ENCODE measurements at regions not wholly inside any gene's neighbourhood (a gene's known extent, or its start where the extent isn't known, plus 50 kb on each side); places are given as distances from the start of the nearest gene placed in this dataset.
A peak's percentile ranks its signal among the peaks of the same experiment; 100 is the strongest.
"Not testable (repeated sequence)": the region's sequence is repeated elsewhere in the genome, so short reads cannot be mapped to it uniquely, and the experiment has no call there.

DNA sequence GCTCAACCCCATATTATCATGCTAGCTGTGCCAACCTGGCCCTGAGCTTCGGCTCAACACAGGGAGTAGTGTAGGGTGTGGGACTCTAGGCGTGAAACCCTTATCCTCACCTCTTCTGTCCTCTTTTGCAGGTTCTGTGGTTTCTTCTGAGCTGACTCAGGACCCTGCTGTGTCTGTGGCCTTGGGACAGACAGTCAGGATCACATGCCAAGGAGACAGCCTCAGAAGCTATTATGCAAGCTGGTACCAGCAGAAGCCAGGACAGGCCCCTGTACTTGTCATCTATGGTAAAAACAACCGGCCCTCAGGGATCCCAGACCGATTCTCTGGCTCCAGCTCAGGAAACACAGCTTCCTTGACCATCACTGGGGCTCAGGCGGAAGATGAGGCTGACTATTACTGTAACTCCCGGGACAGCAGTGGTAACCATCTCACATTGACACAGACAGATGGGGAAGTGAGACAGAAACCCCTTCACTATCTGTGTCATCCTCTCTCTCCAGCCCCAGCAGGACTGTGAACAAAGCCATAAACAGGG lies 76.4 kb downstream of the GGTLC2 start:
- Mint-ChIP-seq H3K36me3 (no peaks in the 10 kb centered on the region), H3K27me3 (peaks cover 9% of the 10 kb centered on the region), H3K27ac (peak overlapping the region in 1 of 3 donors; percentile 38), H3K4me3 (no peak overlapping the region), H3K4me1 (peaks cover 0 to 15% (median 6%) of the 10 kb centered on the region in 4 donors), H3K9me3 (no peaks in the 10 kb centered on the region)
- H3K9me3 ChIP-seq (ENCODE audit: control insufficient read depth in 2 of 2, low read length in 2 of 2) = no peaks in the 10 kb centered on the region
- DNase-seq (no peak), ATAC-seq (ENCODE audit: low read depth in 2 of 2) (peak; percentile 12 to 29)
- H3K4me3 ChIP-seq (ENCODE audit: low read depth, low read length) = no peak overlapping the region
- peaks cover 3% of the 10 kb centered on the region for H3K27me3 ChIP-seq (ENCODE audit: control insufficient read depth, insufficient read depth, low read length)
- no peaks in the 10 kb centered on the region for H3K36me3 ChIP-seq (ENCODE audit: control insufficient read depth, insufficient read depth, low read length)
- no peak overlapping the region for H3K27ac ChIP-seq (ENCODE audit: insufficient read depth, low read length, poor library complexity, severe bottlenecking)
- H3K4me1 ChIP-seq (ENCODE audit: control insufficient read depth, insufficient read depth, low read length, poor library complexity, severe bottlenecking) = peaks cover 7% of the 10 kb centered on the region

DNA sequence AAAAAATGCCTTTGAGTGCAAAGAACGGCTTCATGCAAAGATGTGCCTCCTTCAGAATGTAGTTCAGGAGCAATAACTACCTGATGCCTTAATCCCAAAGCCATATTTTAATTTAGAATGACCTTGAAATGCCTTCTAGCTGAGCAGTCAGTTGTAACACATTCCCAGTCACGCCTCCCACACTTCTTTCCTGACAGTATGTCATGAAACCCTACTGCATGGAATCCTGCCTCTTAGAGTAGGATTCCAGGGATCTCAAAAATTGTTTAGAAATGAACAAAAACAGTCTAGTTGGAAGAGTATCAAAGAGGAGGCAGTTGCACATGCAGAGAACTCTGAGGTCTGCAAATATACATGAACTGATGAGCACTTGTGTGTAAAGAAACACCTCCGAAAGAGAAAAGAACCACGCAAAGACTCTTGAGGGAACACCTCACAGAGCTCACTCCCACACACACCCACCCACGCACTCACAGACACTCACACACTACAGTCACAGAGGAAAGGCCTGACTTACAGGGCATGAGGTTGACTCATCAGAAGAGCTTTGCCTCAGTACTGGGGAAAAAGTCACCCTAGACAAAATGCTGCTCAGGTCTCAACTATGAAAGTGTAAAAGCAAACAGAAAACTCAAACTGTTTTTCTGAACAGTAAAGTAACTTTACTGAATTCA lies 77.4 kb downstream of the GGTLC2 start:
- Histone ChIP-seq H3K9me3 (ENCODE audit: control insufficient read depth in 2 of 2, low read length in 2 of 2) (no peaks in the 10 kb centered on the region), H3K4me1 (ENCODE audit: control insufficient read depth, insufficient read depth, low read length, poor library complexity, severe bottlenecking) (peaks cover 7% of the 10 kb centered on the region), H3K27me3 (ENCODE audit: control insufficient read depth, insufficient read depth, low read length) (peaks cover 3% of the 10 kb centered on the region), H3K27ac (ENCODE audit: insufficient read depth, low read length, poor library complexity, severe bottlenecking) (no peak overlapping the region), H3K4me3 (ENCODE audit: low read depth, low read length) (no peak overlapping the region), H3K36me3 (ENCODE audit: control insufficient read depth, insufficient read depth, low read length) (no peaks in the 10 kb centered on the region)
- no peaks in the 10 kb centered on the region for H3K36me3 Mint-ChIP-seq
- peaks cover 9% of the 10 kb centered on the region for H3K27me3 Mint-ChIP-seq
- H3K9me3 Mint-ChIP-seq = peaks cover 0 to 1% (median 0%) of the 10 kb centered on the region in 7 donors
- no peak overlapping the region for H3K4me3 Mint-ChIP-seq
- no peak overlapping the region for H3K27ac Mint-ChIP-seq
- ATAC-seq (ENCODE audit: low read depth in 2 of 2) (peak; percentile 33 to 73), DNase-seq (peak in 1 of 3 donors; percentile 42)
- H3K4me1 Mint-ChIP-seq = peaks cover 0 to 15% (median 7%) of the 10 kb centered on the region in 4 donors

DNA sequence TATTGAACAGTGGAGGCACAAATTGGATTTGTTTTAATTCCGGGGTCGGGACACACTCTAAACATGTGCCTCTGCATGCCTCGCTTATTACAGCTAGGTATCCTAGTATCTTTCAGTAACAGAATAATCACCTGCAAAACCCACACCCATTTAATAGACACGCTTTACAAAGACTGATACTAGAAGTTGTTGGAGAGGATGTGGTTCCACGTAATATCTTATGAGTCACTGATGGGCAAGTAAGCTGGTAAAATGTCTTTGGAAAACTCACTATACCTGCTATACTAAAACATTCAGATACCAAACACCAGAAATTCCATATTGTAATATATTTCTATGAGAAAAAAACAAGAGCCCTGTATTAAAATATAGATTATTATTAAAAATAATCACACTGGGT lies 84.0 kb downstream of the GGTLC2 start:
- DNase-seq = peak in 1 of 3 donors; percentile 19
- Mint-ChIP-seq H3K27ac (no peak overlapping the region), H3K9me3 (peaks cover 0 to 1% (median 0%) of the 10 kb centered on the region in 7 donors), H3K36me3 (no peaks in the 10 kb centered on the region), H3K4me1 (peaks cover 0 to 14% (median 3%) of the 10 kb centered on the region in 4 donors), H3K4me3 (no peak overlapping the region), H3K27me3 (peaks cover 5% of the 10 kb centered on the region)
- no peaks in the 10 kb centered on the region for H3K27me3 ChIP-seq (ENCODE audit: control insufficient read depth, insufficient read depth, low read length)
- no peak overlapping the region for H3K4me3 ChIP-seq (ENCODE audit: low read depth, low read length)
- ATAC-seq (ENCODE audit: low read depth in 2 of 2) = no peak
- no peaks in the 10 kb centered on the region for H3K36me3 ChIP-seq (ENCODE audit: control insufficient read depth, insufficient read depth, low read length)
- H3K9me3 ChIP-seq (ENCODE audit: control insufficient read depth in 2 of 2, low read length in 2 of 2) = no peaks in the 10 kb centered on the region
- no peaks in the 10 kb centered on the region for H3K4me1 ChIP-seq (ENCODE audit: control insufficient read depth, insufficient read depth, low read length, poor library complexity, severe bottlenecking)
- no peak overlapping the region for H3K27ac ChIP-seq (ENCODE audit: insufficient read depth, low read length, poor library complexity, severe bottlenecking)

DNA sequence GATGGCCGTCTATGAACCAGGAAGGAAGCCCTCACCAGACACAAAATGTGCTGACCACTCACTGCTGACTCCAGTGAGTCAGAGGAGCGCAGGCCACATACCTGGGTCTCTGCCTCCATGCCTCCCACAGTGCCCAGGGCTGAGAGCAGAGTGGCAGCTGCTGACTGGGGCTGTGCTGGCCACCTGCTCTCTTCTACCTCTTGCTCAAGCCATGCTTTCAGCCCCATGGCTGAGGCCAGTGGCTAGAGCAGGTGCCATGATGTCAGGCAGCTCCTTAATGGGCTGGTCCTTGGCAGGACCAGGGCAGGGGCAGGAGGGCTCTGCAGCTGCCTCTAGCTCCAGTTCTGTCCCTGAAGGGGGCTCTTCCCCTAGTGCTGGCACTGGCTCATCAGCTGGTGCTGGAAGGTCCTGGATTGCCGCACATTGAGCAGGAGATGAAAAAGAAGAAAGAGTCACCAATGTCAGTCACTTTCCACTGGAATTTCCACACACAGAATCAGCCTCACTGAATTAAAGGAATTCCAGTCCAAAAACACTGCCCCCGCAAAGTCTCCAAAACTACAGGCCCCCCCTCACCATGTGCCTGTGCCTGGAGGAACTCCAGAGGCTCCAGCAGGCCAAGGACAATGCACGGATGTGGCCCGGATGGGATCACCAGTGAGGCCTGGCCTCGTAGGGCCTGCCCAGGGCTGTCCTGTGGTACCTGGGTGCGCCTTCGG lies 86.4 kb downstream of the GGTLC2 start:
- H3K4me1 ChIP-seq (ENCODE audit: control insufficient read depth, insufficient read depth, low read length, poor library complexity, severe bottlenecking) = no peaks in the 10 kb centered on the region
- Mint-ChIP-seq H3K9me3 (peaks cover 0 to 1% (median 0%) of the 10 kb centered on the region in 7 donors), H3K27me3 (peaks cover 10% of the 10 kb centered on the region), H3K36me3 (no peaks in the 10 kb centered on the region), H3K27ac (no peak overlapping the region), H3K4me1 (peaks cover 0 to 14% (median 3%) of the 10 kb centered on the region in 4 donors), H3K4me3 (no peak overlapping the region)
- no peak overlapping the region for H3K4me3 ChIP-seq (ENCODE audit: low read depth, low read length)
- ATAC-seq (ENCODE audit: low read depth in 2 of 2) (no peak), DNase-seq (no peak)
- H3K36me3 ChIP-seq (ENCODE audit: control insufficient read depth, insufficient read depth, low read length) = no peaks in the 10 kb centered on the region
- H3K9me3 ChIP-seq (ENCODE audit: control insufficient read depth in 2 of 2, low read length in 2 of 2) = no peaks in the 10 kb centered on the region
- peaks cover under 1% of the 10 kb centered on the region for H3K27me3 ChIP-seq (ENCODE audit: control insufficient read depth, insufficient read depth, low read length)
- no peak overlapping the region for H3K27ac ChIP-seq (ENCODE audit: insufficient read depth, low read length, poor library complexity, severe bottlenecking)

DNA sequence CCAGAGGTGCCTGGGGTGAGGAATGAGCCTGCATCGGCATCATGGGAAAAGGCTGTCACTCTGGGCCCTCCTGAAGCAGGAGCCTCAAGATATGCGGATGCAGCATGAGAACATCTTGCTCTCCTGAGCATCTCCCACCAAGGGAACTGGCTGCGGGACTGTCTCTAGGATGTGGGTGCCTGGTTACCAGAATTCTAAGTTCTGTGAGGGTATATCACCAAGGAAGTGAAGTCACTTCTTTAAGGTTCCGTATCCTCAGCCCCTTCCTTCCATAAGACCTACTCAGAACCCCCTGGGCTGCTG lies 86.9 kb downstream of the GGTLC2 start:
- Histone ChIP-seq H3K27ac (ENCODE audit: insufficient read depth, low read length, poor library complexity, severe bottlenecking) (no peak overlapping the region), H3K9me3 (ENCODE audit: control insufficient read depth in 2 of 2, low read length in 2 of 2) (no peaks in the 10 kb centered on the region), H3K4me3 (ENCODE audit: low read depth, low read length) (no peak overlapping the region), H3K36me3 (ENCODE audit: control insufficient read depth, insufficient read depth, low read length) (no peaks in the 10 kb centered on the region), H3K4me1 (ENCODE audit: control insufficient read depth, insufficient read depth, low read length, poor library complexity, severe bottlenecking) (no peaks in the 10 kb centered on the region), H3K27me3 (ENCODE audit: control insufficient read depth, insufficient read depth, low read length) (peaks cover 3% of the 10 kb centered on the region)
- DNase-seq (no peak), ATAC-seq (ENCODE audit: low read depth in 2 of 2) (no peak)
- Mint-ChIP-seq H3K27me3 (peaks cover 10% of the 10 kb centered on the region), H3K36me3 (no peaks in the 10 kb centered on the region), H3K9me3 (no peaks in the 10 kb centered on the region), H3K27ac (no peak overlapping the region), H3K4me3 (no peak overlapping the region), H3K4me1 (peaks cover 0 to 14% (median 2%) of the 10 kb centered on the region in 4 donors)

DNA sequence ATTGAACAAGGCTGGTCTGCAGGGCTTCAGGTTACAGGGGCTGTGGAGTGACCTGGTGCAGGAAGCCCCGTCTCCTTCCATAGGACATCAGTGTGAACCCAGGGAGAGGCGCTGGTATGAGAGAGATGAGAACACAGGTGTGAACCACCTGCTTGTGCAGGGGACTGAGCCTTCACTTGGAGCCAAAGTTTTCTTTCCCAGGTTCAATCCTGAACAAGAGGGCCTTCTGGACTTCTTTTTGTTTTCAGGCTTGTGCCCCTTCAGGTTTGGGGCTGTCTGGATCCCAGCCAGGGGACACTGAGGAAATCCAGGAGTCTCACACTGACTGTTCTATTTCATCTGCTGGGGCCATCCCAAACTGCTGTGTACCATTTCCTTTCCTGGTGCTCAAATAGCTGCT lies 88.6 kb downstream of the GGTLC2 start:
- peaks cover 11% of the 10 kb centered on the region for H3K27me3 ChIP-seq (ENCODE audit: control insufficient read depth, insufficient read depth, low read length)
- not testable (repeated sequence) for H3K4me1 ChIP-seq (ENCODE audit: control insufficient read depth, insufficient read depth, low read length, poor library complexity, severe bottlenecking); H3K27ac ChIP-seq (ENCODE audit: insufficient read depth, low read length, poor library complexity, severe bottlenecking); H3K9me3 ChIP-seq (ENCODE audit: control insufficient read depth in 2 of 2, low read length in 2 of 2); H3K4me3 ChIP-seq (ENCODE audit: low read depth, low read length); H3K36me3 Mint-ChIP-seq; DNase-seq; H3K4me3 Mint-ChIP-seq; H3K36me3 ChIP-seq (ENCODE audit: control insufficient read depth, insufficient read depth, low read length); ATAC-seq (ENCODE audit: low read depth in 2 of 2); H3K9me3 Mint-ChIP-seq
- H3K27ac Mint-ChIP-seq = peak overlapping the region in 2 of 3 donors; percentile 42 to 43
- H3K27me3 Mint-ChIP-seq = peaks cover 16% of the 10 kb centered on the region
- peaks cover 0 to 14% (median 2%) of the 10 kb centered on the region in 4 donors for H3K4me1 Mint-ChIP-seq

GRCh38 chr22:22733881-22734373 lies 89.5 kb downstream of the GGTLC2 start:
- peak overlapping the region in 1 of 3 donors; percentile 60 for H3K27ac Mint-ChIP-seq
- ATAC-seq (ENCODE audit: low read depth in 2 of 2) (no peak), DNase-seq (no peak)
- H3K27me3 ChIP-seq (ENCODE audit: control insufficient read depth, insufficient read depth, low read length) = peaks cover 13% of the 10 kb centered on the region
- peaks cover 0 to 14% (median 2%) of the 10 kb centered on the region in 4 donors for H3K4me1 Mint-ChIP-seq
- no peaks in the 10 kb centered on the region for H3K36me3 Mint-ChIP-seq
- no peaks in the 10 kb centered on the region for H3K9me3 ChIP-seq (ENCODE audit: control insufficient read depth in 2 of 2, low read length in 2 of 2)
- H3K4me1 ChIP-seq (ENCODE audit: control insufficient read depth, insufficient read depth, low read length, poor library complexity, severe bottlenecking) = no peaks in the 10 kb centered on the region
- H3K4me3 ChIP-seq (ENCODE audit: low read depth, low read length) = no peak overlapping the region
- no peak overlapping the region for H3K27ac ChIP-seq (ENCODE audit: insufficient read depth, low read length, poor library complexity, severe bottlenecking)
- H3K4me3 Mint-ChIP-seq = no peak overlapping the region
- H3K36me3 ChIP-seq (ENCODE audit: control insufficient read depth, insufficient read depth, low read length) = no peaks in the 10 kb centered on the region
- H3K27me3 Mint-ChIP-seq = peaks cover 16% of the 10 kb centered on the region
- H3K9me3 Mint-ChIP-seq = no peaks in the 10 kb centered on the region

Measured in CD4-positive, CD25-positive, alpha-beta regulatory T cell (primary cell).